Nephron progenitor cell (in vitro differentiated cells): ENCODE measurements at regions not wholly inside any gene's neighbourhood (a gene's known extent, or its start where the extent isn't known, plus 50 kb on each side); places are given as distances from the start of the nearest gene placed in this dataset.
"Not testable (repeated sequence)": the region's sequence is repeated elsewhere in the genome, so short reads cannot be mapped to it uniquely, and the experiment has no call there.

Source experiments
- DNase-seq: peaks from one replicate; pipeline ENCODE4 v3.0.0; 2021
- H3K27ac Mint-ChIP-seq: 2 replicates; pipeline ENCODE4 v1.8.0; 2021; ENCODE audit warnings: mild to moderate bottlenecking, moderate library complexity, mixed read lengths
- H3K27me3 Mint-ChIP-seq: 2 replicates; pipeline ENCODE4 v1.8.0; 2021; ENCODE audit warnings: mild to moderate bottlenecking, low read depth, mixed read lengths; ENCODE audit not compliant: poor library complexity
- H3K36me3 Mint-ChIP-seq: 2 replicates; pipeline ENCODE4 v1.8.0; 2021; ENCODE audit warnings: low read depth, mixed read lengths
- H3K4me1 Mint-ChIP-seq: 2 replicates; pipeline ENCODE4 v1.8.0; 2021; ENCODE audit warnings: mixed read lengths
- H3K4me3 Mint-ChIP-seq: 2 replicates; pipeline ENCODE4 v1.8.0; 2021; ENCODE audit warnings: mild to moderate bottlenecking, moderate library complexity, mixed read lengths
- H3K9me3 Mint-ChIP-seq: 2 replicates; pipeline ENCODE4 v1.8.0; 2021; ENCODE audit warnings: mild to moderate bottlenecking, moderate library complexity, mixed read lengths
- CTCF ChIP-seq: fragments of 200-600 bp; sonication (generic); IDR thresholded peaks from 2 replicates; pipeline ENCODE4 v1.5.0; 2021; ENCODE audit warnings: antibody characterized with exemption

GRCh38 chr7:81846398-81846797 lies 76.6 kb upstream of the HGF start:
- H3K4me1 Mint-ChIP-seq, result peaks cover 25% of the 10 kb centered on the region
- H3K27ac Mint-ChIP-seq, result peak overlapping the region; percentile 89
- peaks cover 9% of the 10 kb centered on the region for H3K36me3 Mint-ChIP-seq
- peaks cover 15% of the 10 kb centered on the region for H3K9me3 Mint-ChIP-seq
- TF ChIP-seq CTCF, result no peak
- no peak overlapping the region for H3K4me3 Mint-ChIP-seq
- no peaks in the 10 kb centered on the region for H3K27me3 Mint-ChIP-seq
- no peak for DNase-seq

DNA sequence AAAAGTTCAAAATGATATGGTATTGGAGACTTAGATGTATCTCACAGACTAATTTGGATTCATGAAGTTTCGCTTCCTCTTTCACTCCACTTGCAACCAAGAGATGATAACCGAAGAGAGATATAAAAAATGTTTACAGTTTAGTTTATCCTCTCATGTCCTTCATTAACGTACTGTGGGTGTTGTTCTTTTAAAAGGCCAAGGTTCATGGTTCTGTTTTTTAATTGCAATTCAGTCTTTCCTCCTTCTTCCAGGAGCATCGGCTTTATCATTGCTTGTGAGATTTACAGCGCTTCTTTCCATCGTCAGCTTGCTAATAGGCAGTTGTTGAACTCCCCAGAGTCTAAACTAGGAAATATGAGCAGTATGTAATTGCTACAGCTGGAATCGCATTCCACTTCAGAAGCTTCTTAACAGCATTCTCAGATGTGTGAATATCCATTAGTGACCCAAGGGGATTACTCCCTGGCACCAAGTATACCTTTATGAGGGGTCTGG lies 75.9 kb upstream of the HGF start:
- Mint-ChIP-seq H3K27me3 (no peaks in the 10 kb centered on the region), H3K9me3 (peaks cover 15% of the 10 kb centered on the region), H3K36me3 (peaks cover 9% of the 10 kb centered on the region), H3K4me3 (no peak overlapping the region), H3K27ac (peak overlapping the region; percentile 89), H3K4me1 (peaks cover 25% of the 10 kb centered on the region)
- DNase-seq, result peak; percentile 7
- no peak for TF ChIP-seq CTCF

GRCh38 chr7:81843657-81844056 lies 73.8 kb upstream of the HGF start:
- H3K27me3 Mint-ChIP-seq, H3K36me3 Mint-ChIP-seq, H3K27ac Mint-ChIP-seq, H3K4me3 Mint-ChIP-seq, DNase-seq: not testable (repeated sequence)
- Mint-ChIP-seq H3K9me3 (peaks cover 11% of the 10 kb centered on the region), H3K4me1 (peaks cover 21% of the 10 kb centered on the region)

DNA sequence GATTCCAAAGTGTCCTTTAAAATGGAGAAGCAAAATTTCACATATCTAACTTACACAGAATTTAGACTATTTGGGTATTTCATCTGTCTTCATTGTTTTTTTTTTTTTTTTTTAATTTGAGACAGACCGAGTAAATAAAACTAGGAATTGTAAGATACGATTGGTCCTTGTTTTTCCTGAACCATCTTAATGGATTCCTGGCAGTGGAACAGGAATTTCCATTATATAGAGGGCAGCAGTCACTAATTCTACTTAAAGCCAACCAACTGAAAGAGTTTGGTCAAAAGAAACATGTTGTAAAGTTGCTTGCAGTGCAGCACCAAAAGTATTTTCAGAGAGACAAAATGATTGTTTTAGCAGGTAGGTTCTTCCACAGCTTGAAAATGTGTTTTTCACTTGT lies 72.5 kb upstream of the HGF start:
- H3K27ac Mint-ChIP-seq, result no peak overlapping the region
- no peak for TF ChIP-seq CTCF
- peaks cover 4% of the 10 kb centered on the region for H3K36me3 Mint-ChIP-seq
- DNase-seq, result no peak
- H3K4me1 Mint-ChIP-seq, result peaks cover 19% of the 10 kb centered on the region
- H3K9me3 Mint-ChIP-seq, result peaks cover 6% of the 10 kb centered on the region
- no peak overlapping the region for H3K4me3 Mint-ChIP-seq
- no peaks in the 10 kb centered on the region for H3K27me3 Mint-ChIP-seq

DNA sequence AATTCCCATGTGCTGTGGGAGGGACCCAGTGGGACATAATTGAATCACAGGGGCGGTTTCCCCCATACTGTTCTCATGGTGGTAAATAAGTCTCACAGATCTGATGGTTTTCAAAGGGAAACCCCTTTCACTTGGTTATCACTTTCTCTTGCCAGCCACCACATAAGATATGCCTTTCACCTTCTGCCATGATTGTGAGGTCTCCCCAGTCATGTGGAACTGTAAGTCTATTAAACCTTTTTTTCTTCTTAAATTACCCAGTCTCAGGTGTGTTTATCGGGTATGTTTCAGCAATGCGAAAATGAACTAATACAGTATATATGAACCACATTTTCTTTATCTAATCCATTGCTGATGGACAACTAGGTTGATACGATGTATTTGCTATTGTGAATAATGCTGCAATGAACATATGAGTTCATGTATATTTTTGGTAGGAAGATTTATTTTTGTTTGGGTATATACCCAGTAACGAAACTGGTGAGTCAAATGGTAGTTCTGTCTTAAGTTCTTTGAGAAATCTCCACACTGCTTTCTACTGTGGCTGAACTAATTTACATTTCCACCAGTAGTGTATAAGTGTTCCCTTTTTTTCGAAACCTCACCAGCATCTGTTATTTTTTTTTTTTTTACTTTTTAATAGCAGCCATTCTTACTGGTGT lies 70.0 kb upstream of the HGF start:
- no peak overlapping the region for H3K4me3 Mint-ChIP-seq
- H3K9me3 Mint-ChIP-seq, result peaks cover 6% of the 10 kb centered on the region
- H3K4me1 Mint-ChIP-seq, result no peaks in the 10 kb centered on the region
- DNase-seq, result no peak
- no peak overlapping the region for H3K27ac Mint-ChIP-seq
- TF ChIP-seq CTCF, result no peak
- no peaks in the 10 kb centered on the region for H3K27me3 Mint-ChIP-seq
- H3K36me3 Mint-ChIP-seq, result peaks cover 4% of the 10 kb centered on the region

GRCh38 chr7:81833401-81833800 lies 63.6 kb upstream of the HGF start:
- H3K36me3 Mint-ChIP-seq, result peaks cover 15% of the 10 kb centered on the region
- H3K9me3 Mint-ChIP-seq, result peaks cover 37% of the 10 kb centered on the region
- H3K27me3 Mint-ChIP-seq, result no peaks in the 10 kb centered on the region
- H3K4me1 Mint-ChIP-seq, result no peaks in the 10 kb centered on the region
- no peak for TF ChIP-seq CTCF
- H3K4me3 Mint-ChIP-seq, result no peak overlapping the region
- no peak overlapping the region for H3K27ac Mint-ChIP-seq
- DNase-seq, result no peak
